Muscle layer of duodenum (tissue), 2 donors: ENCODE measurements at regions not wholly inside any gene's neighbourhood (a gene's known extent, or its start where the extent isn't known, plus 50 kb on each side); places are given as distances from the start of the nearest gene placed in this dataset.

Source experiments
- H3K27ac ChIP-seq: one replicate; pipeline ENCODE4 v1.7.0; 2013; ENCODE audit warnings: mild to moderate bottlenecking, low read length
- H3K27me3 ChIP-seq: one replicate; pipeline ENCODE4 v1.7.0; 2013; ENCODE audit warnings: low read depth, mild to moderate bottlenecking, control low read depth, low read length
- H3K36me3 ChIP-seq, 2 donors: one replicate each; pipeline ENCODE4 v1.7.0; 2013; ENCODE audit warnings: low read length in 2 of 2, control low read depth in 1 of 2, mild to moderate bottlenecking in 1 of 2; ENCODE audit not compliant: insufficient read depth in 2 of 2, control insufficient read depth in 1 of 2
- H3K4me1 ChIP-seq, 2 donors: one replicate each; pipeline ENCODE4 v1.7.0; 2013; ENCODE audit warnings: low read length in 2 of 2, mild to moderate bottlenecking in 2 of 2, control low read depth in 1 of 2, moderate library complexity in 1 of 2; ENCODE audit not compliant: insufficient read depth in 2 of 2, control insufficient read depth in 1 of 2
- H3K4me3 ChIP-seq, 2 donors: one replicate each; pipeline ENCODE4 v1.7.0; 2013; ENCODE audit warnings: low read length in 2 of 2, low read depth in 1 of 2, mild to moderate bottlenecking in 1 of 2
- H3K9me3 ChIP-seq, 2 donors: one replicate each; pipeline ENCODE4 v1.7.0; 2013; ENCODE audit warnings: low read length in 2 of 2, control low read depth in 1 of 2, mild to moderate bottlenecking in 1 of 2; ENCODE audit not compliant: control insufficient read depth in 1 of 2
- donor health status: healthy.

DNA sequence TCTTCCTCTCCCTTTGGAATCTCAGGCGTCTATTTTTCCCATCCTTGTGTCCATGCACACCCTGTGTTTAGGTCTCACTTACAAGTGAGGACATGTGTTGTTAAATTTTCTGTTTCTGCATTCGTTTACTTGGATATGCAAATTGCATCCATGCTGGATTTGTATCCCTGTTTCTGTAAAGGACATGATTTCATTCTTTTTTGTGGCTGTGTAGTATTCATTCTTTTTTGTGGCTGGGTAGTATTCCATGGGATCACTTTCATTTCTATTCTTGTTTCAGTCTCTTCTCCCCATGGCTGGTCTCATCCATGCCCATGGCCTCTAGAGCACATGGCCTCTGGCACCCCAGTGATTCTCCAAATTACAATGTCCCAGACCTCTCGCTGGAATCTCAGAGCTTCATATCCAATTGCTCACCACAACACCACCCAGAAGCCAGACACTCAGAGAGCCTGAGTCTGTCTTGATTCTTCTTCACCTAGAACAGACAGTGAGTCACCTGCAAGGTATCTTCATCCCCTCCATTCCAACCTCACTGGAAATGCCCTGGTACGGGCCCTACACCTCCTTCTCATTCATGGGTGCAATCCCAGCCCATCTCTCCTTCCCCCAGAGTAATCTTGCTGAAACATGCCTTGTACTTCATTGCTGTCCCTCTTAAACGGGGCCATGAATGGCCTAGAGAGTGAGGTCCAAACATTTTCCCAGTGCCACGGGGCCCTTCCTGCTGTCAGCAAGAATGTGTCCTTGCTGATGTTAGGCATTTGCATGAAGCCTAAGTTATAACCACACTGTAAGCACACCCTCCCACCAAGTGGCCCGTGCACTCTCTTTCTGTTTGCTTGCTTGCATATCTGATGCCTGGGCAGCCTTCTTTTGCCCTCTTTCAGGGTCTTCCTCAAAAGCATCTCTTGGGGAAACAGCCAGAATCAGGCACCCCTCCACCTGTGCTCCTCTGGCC lies 476.2 kb upstream of the TSHZ3 start:
- Histone ChIP-seq H3K4me1 (no peaks in the 10 kb centered on the region), H3K36me3 (no peaks in the 10 kb centered on the region), H3K27me3 (no peaks in the 10 kb centered on the region), H3K27ac (no peak overlapping the region), H3K9me3 (no peaks in the 10 kb centered on the region), H3K4me3 (no peak overlapping the region)

- H3K27me3 ChIP-seq, result no peaks in the 10 kb centered on the region
- no peaks in the 10 kb centered on the region for H3K9me3 ChIP-seq
- H3K36me3 ChIP-seq, result no peaks in the 10 kb centered on the region
- no peaks in the 10 kb centered on the region for H3K4me1 ChIP-seq
- no peak overlapping the region for H3K27ac ChIP-seq
- H3K4me3 ChIP-seq, result no peak overlapping the region
Observed at GRCh38 chr19:31826325-31826724, 477.1 kb upstream of the TSHZ3 start.

DNA sequence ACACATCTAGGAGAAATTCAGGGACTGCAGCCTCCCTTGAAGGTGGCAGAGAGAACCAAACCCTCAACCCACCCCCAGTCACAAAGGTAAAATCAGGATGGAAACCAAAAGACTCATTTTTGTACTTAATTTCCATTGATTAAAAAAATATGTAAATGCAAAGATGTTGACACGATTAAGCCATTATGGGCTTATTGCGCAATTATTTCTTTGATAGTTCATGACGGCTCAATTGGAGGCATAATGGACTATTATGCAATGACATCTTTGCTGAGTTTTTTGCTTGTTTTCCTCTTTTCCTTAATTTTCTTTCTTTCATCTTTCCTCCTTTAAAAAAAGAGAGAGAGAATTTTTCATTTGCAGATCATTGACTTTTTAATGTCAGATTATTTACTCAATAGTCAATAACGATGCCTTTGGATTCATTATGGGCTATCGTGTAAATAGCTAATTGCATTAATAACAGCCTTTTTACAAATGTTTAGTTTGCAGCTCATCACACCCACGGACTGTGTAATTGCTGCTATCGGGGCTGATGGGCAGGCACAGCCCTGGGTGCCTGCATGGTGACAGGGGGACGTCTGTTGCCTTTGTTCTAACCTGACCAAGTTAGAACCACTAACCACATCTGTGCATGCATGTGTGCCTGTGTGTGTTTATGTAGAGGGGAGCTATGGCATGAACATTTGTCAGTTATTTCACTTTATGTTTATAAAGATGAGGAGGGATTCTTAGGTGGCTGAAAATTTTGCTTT lies 482.4 kb upstream of the TSHZ3 start:
- no peaks in the 10 kb centered on the region for H3K27me3 ChIP-seq

DNA sequence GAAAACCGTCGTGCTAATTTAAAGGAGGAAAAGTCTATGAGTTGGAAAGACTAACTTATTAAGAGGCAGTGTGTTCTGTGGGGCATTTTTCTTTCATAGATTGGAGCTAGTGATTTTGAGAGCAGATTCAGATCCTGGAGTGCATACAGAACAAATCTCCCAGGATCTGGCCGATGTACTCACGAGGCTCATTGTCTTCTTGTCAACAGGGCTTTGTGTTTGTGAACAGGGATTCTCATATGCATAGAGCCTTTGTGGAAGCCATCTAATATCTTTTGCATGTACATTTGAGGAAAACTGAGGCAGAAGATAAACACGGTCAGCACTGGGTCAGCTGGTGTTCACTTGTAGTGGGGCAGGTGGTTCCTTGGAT lies 482.9 kb upstream of the TSHZ3 start:
- Histone ChIP-seq H3K4me1 (no peaks in the 10 kb centered on the region), H3K9me3 (peaks cover 5 to 22% of the 10 kb centered on the region in 2 donors), H3K27ac (no peak overlapping the region), H3K4me3 (no peak overlapping the region), H3K36me3 (no peaks in the 10 kb centered on the region), H3K27me3 (no peaks in the 10 kb centered on the region)

More for the DNA sequence above, 482.4 kb upstream of the TSHZ3 start:
- Histone ChIP-seq H3K9me3 (peaks cover 5 to 22% of the 10 kb centered on the region in 2 donors), H3K36me3 (no peaks in the 10 kb centered on the region), H3K4me3 (no peak overlapping the region), H3K4me1 (no peaks in the 10 kb centered on the region), H3K27ac (no peak overlapping the region)

GRCh38 chr19:31834070-31834469 lies 484.8 kb upstream of the TSHZ3 start:
- H3K36me3 ChIP-seq, result no peaks in the 10 kb centered on the region
- H3K27me3 ChIP-seq, result no peaks in the 10 kb centered on the region
- H3K9me3 ChIP-seq, result peaks cover 5 to 22% of the 10 kb centered on the region in 2 donors
- peaks cover 0 to 4% of the 10 kb centered on the region in 2 donors for H3K4me1 ChIP-seq
- no peak overlapping the region for H3K27ac ChIP-seq
- peak overlapping the region in 1 of 2 donors; percentile 17 for H3K4me3 ChIP-seq

DNA sequence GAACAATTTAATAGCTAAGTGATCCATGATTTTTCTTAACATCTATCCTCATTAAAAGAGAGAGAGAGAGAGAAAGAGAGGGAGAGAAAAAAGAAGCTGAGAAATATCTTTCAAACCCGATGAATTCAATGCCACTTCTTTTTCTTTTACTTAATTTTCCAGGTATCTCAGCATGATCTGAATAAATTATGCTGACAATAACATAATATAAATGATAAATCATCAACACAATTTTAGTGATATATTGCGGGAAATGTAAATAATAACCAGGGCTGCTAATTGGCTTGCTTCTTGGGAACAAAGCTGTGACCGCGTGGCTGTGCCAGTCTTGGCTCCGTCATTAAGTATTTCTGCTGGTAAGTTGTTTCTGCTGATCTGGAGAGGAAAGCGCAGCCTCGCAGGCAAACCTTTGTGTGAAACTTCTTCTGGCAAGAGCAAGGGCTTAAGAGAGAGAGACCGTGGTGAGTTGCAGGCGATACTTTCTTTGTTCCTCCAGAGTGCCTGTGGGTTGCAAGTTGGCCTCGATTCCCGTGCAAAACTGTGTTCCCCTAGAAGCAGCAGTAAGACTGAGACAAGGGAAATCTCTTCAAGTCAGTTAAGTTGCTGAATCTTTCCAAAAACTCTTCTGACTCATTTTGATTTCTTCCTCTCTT lies 489.1 kb upstream of the TSHZ3 start:
- Histone ChIP-seq H3K27me3 (no peaks in the 10 kb centered on the region), H3K9me3 (peaks cover 0 to 27% of the 10 kb centered on the region in 2 donors), H3K27ac (no peak overlapping the region), H3K4me1 (peaks cover 0 to 4% of the 10 kb centered on the region in 2 donors), H3K36me3 (no peaks in the 10 kb centered on the region), H3K4me3 (no peak overlapping the region)

DNA sequence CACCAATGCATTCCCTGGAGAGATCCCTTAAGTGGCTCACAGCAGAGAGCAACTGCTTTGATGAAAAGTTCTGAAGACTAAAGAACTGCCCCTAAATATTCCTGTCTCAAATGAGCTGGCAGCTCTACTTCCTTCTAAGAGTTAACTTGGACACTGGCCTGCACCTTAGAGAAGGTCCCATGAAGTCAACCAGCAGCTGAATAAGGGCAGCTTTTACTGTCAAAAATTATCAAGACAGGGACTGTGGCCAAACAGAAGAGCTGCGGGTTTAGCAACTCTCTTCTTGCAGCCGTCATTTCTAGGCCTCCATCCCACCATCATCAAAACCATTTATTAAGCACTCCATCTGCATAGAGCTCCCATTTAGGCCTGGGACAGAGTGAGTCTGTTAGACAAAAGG lies 491.1 kb upstream of the TSHZ3 start:
- no peak overlapping the region for H3K4me3 ChIP-seq
- no peak overlapping the region for H3K27ac ChIP-seq
- no peaks in the 10 kb centered on the region for H3K27me3 ChIP-seq
- H3K9me3 ChIP-seq, result peaks cover 0 to 9% of the 10 kb centered on the region in 2 donors
- H3K4me1 ChIP-seq, result peaks cover 0 to 4% of the 10 kb centered on the region in 2 donors
- no peaks in the 10 kb centered on the region for H3K36me3 ChIP-seq

DNA sequence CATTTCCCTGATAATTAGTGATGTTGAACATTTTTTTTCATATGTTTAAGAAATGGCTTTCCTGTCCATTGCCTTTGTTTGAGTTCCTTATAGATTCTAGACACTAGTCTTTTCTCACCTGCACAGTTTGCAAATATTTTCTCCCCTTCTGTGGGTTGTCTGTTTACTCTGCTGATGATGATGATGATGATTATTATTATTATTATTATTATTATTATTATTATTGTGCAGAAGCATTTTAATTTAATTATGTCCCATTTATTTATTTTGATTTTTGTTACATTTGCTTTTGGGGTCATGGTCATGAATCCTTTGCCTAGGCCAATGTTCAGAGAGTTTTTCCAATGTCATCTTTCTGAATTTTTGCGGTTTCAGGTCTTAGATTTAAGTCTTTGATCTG lies 492.5 kb upstream of the TSHZ3 start:
- H3K27ac ChIP-seq, result no peak overlapping the region
- H3K4me3 ChIP-seq, result no peak overlapping the region
- H3K27me3 ChIP-seq, result no peaks in the 10 kb centered on the region
- no peaks in the 10 kb centered on the region for H3K36me3 ChIP-seq
- peaks cover 0 to 5% of the 10 kb centered on the region in 2 donors for H3K9me3 ChIP-seq
- H3K4me1 ChIP-seq, result peaks cover 0 to 4% of the 10 kb centered on the region in 2 donors

GRCh38 chr19:31863122-31863521 lies 482.3 kb upstream of the ZNF507 start:
- Histone ChIP-seq H3K27ac (no peak overlapping the region), H3K4me3 (no peak overlapping the region), H3K27me3 (no peaks in the 10 kb centered on the region), H3K9me3 (peaks cover 9 to 14% of the 10 kb centered on the region in 2 donors), H3K36me3 (no peaks in the 10 kb centered on the region), H3K4me1 (no peaks in the 10 kb centered on the region)

DNA sequence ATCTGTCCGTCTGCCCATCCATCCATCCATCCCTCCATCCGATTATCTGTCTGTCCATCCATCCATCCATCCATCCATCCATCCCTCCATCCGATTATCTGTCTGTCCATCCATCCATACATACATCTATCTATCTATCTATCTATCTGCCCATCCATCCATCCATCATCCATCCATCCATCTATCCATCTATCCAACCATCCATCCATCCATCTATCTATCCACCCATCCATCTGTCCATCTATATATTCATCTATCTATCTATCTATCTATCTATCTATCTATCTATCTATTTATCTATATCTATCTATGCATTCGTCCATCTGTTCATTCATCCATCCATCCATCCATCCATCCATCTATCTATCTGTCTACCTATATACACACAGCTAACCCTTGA lies 471.1 kb upstream of the ZNF507 start:
- Histone ChIP-seq H3K27me3 (no peaks in the 10 kb centered on the region), H3K36me3 (no peaks in the 10 kb centered on the region), H3K27ac (no peak overlapping the region), H3K4me3 (no peak overlapping the region), H3K9me3 (no peaks in the 10 kb centered on the region), H3K4me1 (no peaks in the 10 kb centered on the region)

DNA sequence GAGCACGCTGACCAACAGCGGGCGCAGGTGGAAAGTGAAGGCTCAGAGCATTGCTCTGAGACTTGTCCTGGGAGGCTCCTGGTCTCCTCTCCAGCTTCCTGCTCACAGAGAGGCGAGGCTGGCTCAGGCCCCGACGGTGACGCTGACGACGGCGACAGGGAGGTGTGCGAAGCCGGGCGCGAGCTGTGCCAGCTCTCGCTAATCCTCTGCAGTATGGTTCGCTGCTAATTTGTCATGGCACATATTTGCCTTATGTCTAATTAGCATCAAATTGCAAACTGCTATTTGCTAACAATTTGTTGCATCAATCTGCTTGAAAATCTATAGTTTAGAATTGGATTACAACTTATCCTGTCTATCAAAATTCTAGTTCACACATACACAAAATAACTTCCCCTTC lies 469.8 kb upstream of the ZNF507 start:
- Histone ChIP-seq H3K36me3 (no peaks in the 10 kb centered on the region), H3K4me3 (no peak overlapping the region), H3K4me1 (no peaks in the 10 kb centered on the region), H3K9me3 (no peaks in the 10 kb centered on the region), H3K27me3 (no peaks in the 10 kb centered on the region), H3K27ac (no peak overlapping the region)
